Naive B cell (primary cell): ENCODE measurements at regions not wholly inside any gene's neighbourhood (a gene's known extent, or its start where the extent isn't known, plus 50 kb on each side); places are given as distances from the start of the nearest gene placed in this dataset.
"Not testable (repeated sequence)": the region's sequence is repeated elsewhere in the genome, so short reads cannot be mapped to it uniquely, and the experiment has no call there.

Experiments used
- ATAC-seq, 2 donors: fragments of 150-1000 bp; cut with Tn5 transposase; 2 replicates each; pipeline ENCODE4 v1.10.0; 2021; ENCODE audit warnings: low read depth in 2 of 2, mild to moderate bottlenecking in 2 of 2, moderate library complexity in 2 of 2
- DNase-seq: peaks from one replicate; pipeline ENCODE4 v3.0.0; 2022
- H3K27ac Mint-ChIP-seq, 6 donors: one replicate each; pipeline ENCODE4 v1.8.0; 2020 to 2022; ENCODE audit warnings: mild to moderate bottlenecking in 6 of 6, mixed read lengths in 6 of 6, moderate library complexity in 5 of 6, inconsistent platforms in 2 of 6
- H3K27me3 Mint-ChIP-seq, 3 donors: one replicate each; pipeline ENCODE4 v1.8.0; 2021 to 2022; ENCODE audit warnings: mixed read lengths in 3 of 3, mild to moderate bottlenecking in 1 of 3
- H3K36me3 Mint-ChIP-seq, 2 donors: one replicate each; pipeline ENCODE4 v1.8.0; 2020 to 2022; ENCODE audit warnings: mixed read lengths in 2 of 2, inconsistent platforms in 1 of 2, mild to moderate bottlenecking in 1 of 2
- H3K4me1 Mint-ChIP-seq, 3 donors: one replicate each; pipeline ENCODE4 v1.8.0; 2020 to 2022; ENCODE audit warnings: mixed read lengths in 3 of 3, inconsistent platforms in 1 of 3, mild to moderate bottlenecking in 1 of 3, moderate library complexity in 1 of 3
- H3K4me3 Mint-ChIP-seq, 8 donors: one replicate each; pipeline ENCODE4 v1.8.0; 2020 to 2022; ENCODE audit warnings: mild to moderate bottlenecking in 8 of 8, mixed read lengths in 8 of 8, moderate library complexity in 8 of 8, inconsistent platforms in 2 of 8
- H3K9me3 Mint-ChIP-seq, 7 donors: one replicate each; pipeline ENCODE4 v1.8.0; 2020 to 2022; ENCODE audit warnings: mixed read lengths in 7 of 7, mild to moderate bottlenecking in 5 of 7, inconsistent platforms in 2 of 7, moderate library complexity in 1 of 7

DNA sequence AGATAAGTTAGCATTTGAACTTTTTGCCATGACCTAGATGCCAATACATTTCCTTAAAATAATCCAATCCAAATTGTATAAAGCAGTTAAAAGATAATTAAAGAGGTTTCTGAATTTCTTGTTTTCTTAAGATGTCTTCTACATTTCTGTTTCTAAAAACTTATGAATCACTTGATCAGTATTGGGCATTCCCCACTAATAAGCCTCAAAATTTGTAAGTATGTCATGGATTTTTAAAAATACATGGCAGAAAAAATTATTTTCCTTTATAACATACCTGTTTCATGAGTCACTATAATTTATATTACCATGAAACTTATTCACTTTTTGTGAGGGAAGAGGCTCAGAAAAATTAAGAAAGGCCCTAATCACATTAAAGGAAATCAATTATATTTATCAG lies 90.3 kb upstream of the TFPI start:
- no peak overlapping the region for H3K27ac Mint-ChIP-seq
- no peaks in the 10 kb centered on the region for H3K36me3 Mint-ChIP-seq
- no peaks in the 10 kb centered on the region for H3K27me3 Mint-ChIP-seq
- H3K9me3 Mint-ChIP-seq, result no peaks in the 10 kb centered on the region
- ATAC-seq, result no peak
- DNase-seq, result no peak
- H3K4me3 Mint-ChIP-seq, result no peak overlapping the region
- no peaks in the 10 kb centered on the region for H3K4me1 Mint-ChIP-seq

DNA sequence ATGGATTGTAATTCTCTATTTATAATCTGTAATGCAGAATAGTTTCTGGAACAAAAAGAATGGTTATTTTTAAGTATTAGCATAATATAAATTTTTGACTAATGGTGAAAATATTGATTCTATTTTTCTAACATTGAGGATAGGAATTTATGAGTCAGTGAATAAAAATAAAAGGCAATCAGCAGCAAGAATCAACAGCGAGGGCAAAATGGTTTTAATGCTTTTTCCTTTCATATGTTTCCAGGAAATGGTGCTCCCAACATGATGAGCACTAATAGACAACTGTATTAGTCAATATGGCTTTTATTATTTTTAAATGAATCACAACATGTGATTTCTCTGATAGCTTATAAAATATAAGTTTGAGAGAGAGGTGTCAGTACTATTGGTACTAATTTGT lies 90.7 kb upstream of the TFPI start:
- Mint-ChIP-seq H3K9me3 (no peaks in the 10 kb centered on the region), H3K27me3 (no peaks in the 10 kb centered on the region), H3K4me1 (no peaks in the 10 kb centered on the region), H3K4me3 (no peak overlapping the region), H3K27ac (no peak overlapping the region), H3K36me3 (no peaks in the 10 kb centered on the region)
- no peak for ATAC-seq
- DNase-seq, result no peak

GRCh38 chr2:187646556-187646955 lies 92.3 kb upstream of the TFPI start:
- Mint-ChIP-seq H3K27ac (no peak overlapping the region), H3K4me1 (no peaks in the 10 kb centered on the region), H3K4me3 (no peak overlapping the region), H3K27me3 (no peaks in the 10 kb centered on the region), H3K36me3 (no peaks in the 10 kb centered on the region), H3K9me3 (no peaks in the 10 kb centered on the region)
- DNase-seq (no peak), ATAC-seq (no peak)

GRCh38 chr2:187654535-187654934 lies 100.3 kb upstream of the TFPI start:
- ATAC-seq (no peak), DNase-seq (no peak)
- H3K4me1 Mint-ChIP-seq, result no peaks in the 10 kb centered on the region
- no peak overlapping the region for H3K4me3 Mint-ChIP-seq
- H3K27ac Mint-ChIP-seq, result no peak overlapping the region
- no peaks in the 10 kb centered on the region for H3K36me3 Mint-ChIP-seq
- H3K27me3 Mint-ChIP-seq, result no peaks in the 10 kb centered on the region
- peaks cover 0 to 4% (median 0%) of the 10 kb centered on the region in 7 donors for H3K9me3 Mint-ChIP-seq

DNA sequence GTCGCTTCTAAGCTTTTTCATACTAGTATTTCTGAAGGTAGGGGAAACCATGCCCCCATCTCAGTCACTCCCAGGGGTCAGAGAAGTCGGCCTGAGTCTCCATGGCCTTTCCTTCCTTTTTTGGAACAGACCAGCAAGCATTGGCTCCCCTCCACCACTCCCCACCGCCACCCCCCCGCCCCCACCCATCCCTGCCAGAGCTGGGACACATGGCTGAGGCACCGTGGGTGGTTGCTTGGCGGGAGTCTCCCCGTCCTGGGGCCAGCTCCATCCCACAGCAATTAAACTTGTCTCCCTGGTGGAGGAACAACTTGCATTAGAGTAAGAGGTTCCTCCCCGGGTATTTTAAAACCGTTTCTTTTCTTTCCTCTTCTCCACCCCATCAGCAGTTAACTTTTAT lies 100.8 kb upstream of the TFPI start:
- no peaks in the 10 kb centered on the region for H3K27me3 Mint-ChIP-seq
- no peak overlapping the region for H3K4me3 Mint-ChIP-seq
- no peak overlapping the region for H3K27ac Mint-ChIP-seq
- no peaks in the 10 kb centered on the region for H3K4me1 Mint-ChIP-seq
- H3K9me3 Mint-ChIP-seq, result peaks cover 0 to 4% (median 0%) of the 10 kb centered on the region in 7 donors
- DNase-seq, result no peak
- no peak for ATAC-seq
- no peaks in the 10 kb centered on the region for H3K36me3 Mint-ChIP-seq

GRCh38 chr2:187656123-187656522 lies 101.9 kb upstream of the TFPI start:
- no peak for DNase-seq
- no peak for ATAC-seq
- no peaks in the 10 kb centered on the region for H3K36me3 Mint-ChIP-seq
- no peak overlapping the region for H3K27ac Mint-ChIP-seq
- H3K4me3 Mint-ChIP-seq, result no peak overlapping the region
- no peaks in the 10 kb centered on the region for H3K27me3 Mint-ChIP-seq
- H3K4me1 Mint-ChIP-seq, result no peaks in the 10 kb centered on the region
- H3K9me3 Mint-ChIP-seq, result peaks cover 0 to 9% (median 0%) of the 10 kb centered on the region in 7 donors

- H3K4me1 Mint-ChIP-seq, result no peaks in the 10 kb centered on the region
- no peak overlapping the region for H3K4me3 Mint-ChIP-seq
- ATAC-seq (no peak), DNase-seq (no peak)
- peaks cover 0 to 4% (median 3%) of the 10 kb centered on the region in 7 donors for H3K9me3 Mint-ChIP-seq
- no peak overlapping the region for H3K27ac Mint-ChIP-seq
- no peaks in the 10 kb centered on the region for H3K36me3 Mint-ChIP-seq
- H3K27me3 Mint-ChIP-seq, result no peaks in the 10 kb centered on the region
These were observed 104.8 kb upstream of the TFPI start for GRCh38 chr2:187658952-187659525.

GRCh38 chr2:187676050-187676449 lies 121.8 kb upstream of the TFPI start:
- H3K4me1 Mint-ChIP-seq, H3K27me3 Mint-ChIP-seq, ATAC-seq, DNase-seq, H3K27ac Mint-ChIP-seq, H3K36me3 Mint-ChIP-seq, H3K4me3 Mint-ChIP-seq: not testable (repeated sequence)
- peaks cover 0 to 20% (median 2%) of the 10 kb centered on the region in 7 donors for H3K9me3 Mint-ChIP-seq

DNA sequence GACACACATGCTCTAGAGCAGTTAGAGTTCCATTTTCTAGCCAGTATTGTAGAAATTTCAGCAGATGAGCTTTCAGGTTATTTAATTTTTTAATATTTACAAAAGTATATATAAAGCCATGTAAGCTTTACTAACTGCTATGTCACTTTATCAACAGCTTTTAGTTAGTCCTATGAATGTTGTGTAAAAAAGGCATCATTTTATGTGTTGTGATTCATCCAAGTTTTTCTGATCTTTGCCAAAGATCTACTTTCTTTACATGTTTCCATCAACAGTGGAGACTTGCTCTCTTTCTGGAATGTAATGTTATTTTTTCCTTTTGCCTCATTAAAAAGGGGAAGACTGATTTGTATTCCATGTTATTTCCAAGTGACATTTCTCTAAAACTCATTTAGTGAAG lies 125.2 kb upstream of the TFPI start:
- Mint-ChIP-seq H3K27me3 (peaks cover 0 to 3% (median 0%) of the 10 kb centered on the region in 3 donors), H3K9me3 (peaks cover 0 to 7% (median 0%) of the 10 kb centered on the region in 7 donors), H3K27ac (no peak overlapping the region), H3K4me3 (no peak overlapping the region), H3K36me3 (no peaks in the 10 kb centered on the region), H3K4me1 (no peaks in the 10 kb centered on the region)
- no peak for DNase-seq
- ATAC-seq, result no peak

GRCh38 chr2:187684174-187684573 lies 129.9 kb upstream of the TFPI start:
- Mint-ChIP-seq H3K9me3 (no peaks in the 10 kb centered on the region), H3K27me3 (no peaks in the 10 kb centered on the region), H3K4me1 (no peaks in the 10 kb centered on the region), H3K4me3 (no peak overlapping the region), H3K27ac (no peak overlapping the region), H3K36me3 (no peaks in the 10 kb centered on the region)
- ATAC-seq (no peak), DNase-seq (no peak)

GRCh38 chr2:187686416-187687024 lies 132.3 kb upstream of the TFPI start:
- Mint-ChIP-seq H3K27me3 (no peaks in the 10 kb centered on the region), H3K27ac (no peak overlapping the region), H3K36me3 (no peaks in the 10 kb centered on the region), H3K9me3 (peaks cover 0 to 5% (median 0%) of the 10 kb centered on the region in 7 donors), H3K4me1 (no peaks in the 10 kb centered on the region), H3K4me3 (no peak overlapping the region)
- no peak for ATAC-seq
- DNase-seq, result no peak

DNA sequence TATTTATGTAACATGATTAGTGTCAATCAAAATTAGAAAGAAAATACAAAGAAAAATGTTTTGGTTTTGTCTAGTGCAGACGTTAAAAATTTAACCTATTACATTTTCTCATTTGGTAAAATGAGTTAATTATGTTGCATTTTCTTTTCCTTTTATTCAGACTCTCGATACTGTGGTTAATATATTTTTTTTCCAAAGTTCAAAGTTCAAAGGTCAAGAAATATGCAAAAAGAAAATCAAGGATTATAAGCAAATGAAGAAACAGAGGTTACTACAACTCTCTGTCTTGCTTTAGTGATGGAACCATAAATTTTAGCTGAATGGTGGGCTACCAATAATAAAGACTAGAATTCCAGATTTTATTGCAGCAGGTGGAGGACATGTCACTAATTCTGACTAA lies 133.3 kb upstream of the TFPI start:
- Mint-ChIP-seq H3K27me3 (no peaks in the 10 kb centered on the region), H3K36me3 (no peaks in the 10 kb centered on the region), H3K27ac (peak overlapping the region in 1 of 6 donors; percentile 27), H3K4me3 (no peak overlapping the region), H3K4me1 (no peaks in the 10 kb centered on the region), H3K9me3 (peaks cover 0 to 5% (median 0%) of the 10 kb centered on the region in 7 donors)
- ATAC-seq (no peak), DNase-seq (no peak)

DNA sequence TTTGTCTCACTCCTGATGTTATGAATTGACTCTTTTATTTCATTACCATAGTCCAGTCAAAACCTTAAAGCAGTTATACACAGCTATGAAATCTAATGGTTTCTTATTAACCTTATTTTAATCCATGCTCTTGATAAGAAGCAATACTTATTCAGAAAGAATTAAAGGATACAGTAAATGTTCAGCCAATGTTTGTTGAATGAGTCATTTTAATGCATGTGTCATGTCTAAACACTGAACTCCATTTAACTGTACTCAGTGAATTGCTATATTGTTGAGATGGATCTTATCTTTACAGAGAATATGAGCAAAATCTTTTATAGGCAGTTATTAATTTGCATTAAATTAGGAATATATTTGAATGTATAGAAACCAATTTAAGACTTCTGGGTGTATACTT lies 135.1 kb upstream of the TFPI start:
- Mint-ChIP-seq H3K27ac (no peak overlapping the region), H3K4me1 (no peaks in the 10 kb centered on the region), H3K4me3 (no peak overlapping the region), H3K27me3 (no peaks in the 10 kb centered on the region), H3K36me3 (no peaks in the 10 kb centered on the region), H3K9me3 (peaks cover 0 to 5% (median 0%) of the 10 kb centered on the region in 7 donors)
- ATAC-seq (no peak), DNase-seq (no peak)

- Mint-ChIP-seq H3K27me3 (no peaks in the 10 kb centered on the region), H3K27ac (no peak overlapping the region), H3K9me3 (peaks cover 0 to 5% (median 0%) of the 10 kb centered on the region in 7 donors), H3K4me3 (no peak overlapping the region), H3K36me3 (no peaks in the 10 kb centered on the region), H3K4me1 (no peaks in the 10 kb centered on the region)
- ATAC-seq (no peak), DNase-seq (no peak)
These were observed 139.7 kb upstream of the TFPI start for GRCh38 chr2:187693923-187694322.

GRCh38 chr2:187696644-187697043 lies 142.4 kb upstream of the TFPI start:
- H3K27ac Mint-ChIP-seq, result peak overlapping the region in 1 of 6 donors; percentile 32
- not testable (repeated sequence) for H3K36me3 Mint-ChIP-seq, H3K4me3 Mint-ChIP-seq, DNase-seq, ATAC-seq, H3K27me3 Mint-ChIP-seq, H3K4me1 Mint-ChIP-seq, H3K9me3 Mint-ChIP-seq
